Mucosa of descending colon (tissue), 3 donors: ENCODE measurements at regions not wholly inside any gene's neighbourhood (a gene's known extent, or its start where the extent isn't known, plus 50 kb on each side); places are given as distances from the start of the nearest gene placed in this dataset.

ENCODE experiments used
- ATAC-seq: fragments of 200-7000 bp; cut with Tn5 transposase; one replicate; pipeline ENCODE4 v1.9.1; 2020; ENCODE audit warnings: mild to moderate bottlenecking, moderate library complexity
- DNase-seq, 3 donors: peaks; one replicate each; pipeline ENCODE4 v3.0.0-alpha.2; 2020
- H3K36me3 ChIP-seq: fragments of 200-600 bp; one replicate; pipeline ENCODE4 v1.8.0; 2021; ENCODE audit warnings: low read depth, mild to moderate bottlenecking
- H3K4me1 ChIP-seq: fragments of 200-600 bp; one replicate; pipeline ENCODE4 v1.8.0; 2021; ENCODE audit warnings: low read depth, mild to moderate bottlenecking
- H3K4me3 ChIP-seq: fragments of 200-600 bp; one replicate; pipeline ENCODE4 v1.8.0; 2021; ENCODE audit warnings: mild to moderate bottlenecking
- H3K9me3 ChIP-seq: fragments of 200-600 bp; one replicate; pipeline ENCODE4 v1.8.0; 2021; ENCODE audit warnings: mild to moderate bottlenecking
- CTCF ChIP-seq: fragments of 200-600 bp; IDR thresholded peaks from one replicate; pipeline ENCODE4 v1.8.0; 2022; ENCODE audit warnings: antibody characterized with exemption, mild to moderate bottlenecking
- intact Hi-C, 2 donors: fragments of 100-400 bp; cut with DNase I in 1 of 2; cut with micrococcal nuclease in 1 of 2; formaldehyde crosslinking; loops; one replicate each; pipeline versions ENCODE4 v1.11.0 to v1.11.1; 2022; cut with DNase I, micrococcal nuclease
- donor health status: DM: no; HTN: no; CAD: no; lungs with moderate emphysema.
- donor health status: DM: no; HTN: no; CAD: no.
- donor health status: DM: no; HTN: yes; CAD: no.

GRCh38 chr17:55570391-55570790 is 59.1 kb upstream of the SMIM36 start:
- DNase-seq, result no peak
- intact Hi-C loops, result no loop called here
- H3K4me3 ChIP-seq, result no peak overlapping the region
- no peaks in the 10 kb centered on the region for H3K9me3 ChIP-seq
- no peaks in the 10 kb centered on the region for H3K36me3 ChIP-seq
- TF ChIP-seq CTCF, result no peak
- no peaks in the 10 kb centered on the region for H3K4me1 ChIP-seq
- ATAC-seq, result no peak

DNA sequence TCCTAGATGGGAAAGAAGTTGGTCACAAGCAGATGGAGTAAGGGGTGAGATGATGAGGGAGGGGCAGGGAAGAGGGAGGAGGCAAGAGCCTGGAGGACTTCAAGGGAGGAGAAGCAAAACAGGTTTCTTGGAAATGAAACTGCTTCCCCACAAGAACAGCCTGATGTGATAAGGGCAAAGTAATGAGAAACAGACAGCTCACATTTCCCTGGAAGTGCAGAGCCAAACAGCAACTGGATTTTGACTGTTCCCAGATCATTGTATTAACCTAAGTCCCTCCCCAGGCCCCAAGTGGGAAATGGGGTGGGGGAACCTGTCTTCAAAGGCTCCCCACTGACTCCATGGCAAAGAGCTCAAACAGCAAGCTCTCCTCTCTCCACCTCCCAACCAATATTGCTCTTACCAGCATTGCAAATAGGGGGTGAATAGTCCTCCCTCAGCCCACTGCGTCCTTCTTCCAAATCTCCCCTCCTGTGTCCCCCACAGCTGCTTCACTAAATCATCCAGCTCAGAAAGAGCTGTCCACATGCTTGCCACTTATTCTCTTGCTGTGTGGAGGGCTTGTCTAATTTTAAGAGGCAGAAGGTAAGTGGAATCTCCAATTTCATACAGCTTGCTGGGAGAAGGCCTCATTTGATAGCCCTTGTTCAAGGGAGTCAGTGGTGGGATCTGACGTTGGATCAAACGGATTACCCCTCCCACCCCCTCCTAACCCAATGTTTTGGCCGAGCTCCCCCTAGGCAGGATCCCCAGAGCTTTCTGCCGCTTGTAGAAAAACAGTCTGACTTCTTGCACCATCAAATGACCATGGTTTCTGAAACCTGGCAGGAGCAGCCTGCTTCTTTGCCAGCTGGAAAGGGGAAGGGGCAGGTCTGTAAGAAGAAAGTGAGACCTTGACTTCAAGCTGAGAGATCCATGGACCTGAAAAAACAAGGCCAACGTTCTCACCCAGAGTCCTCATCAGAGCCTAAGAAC is 56.3 kb upstream of the SMIM36 start:
- DNase-seq, result no peak
- no peaks in the 10 kb centered on the region for H3K9me3 ChIP-seq
- ATAC-seq, result peak; percentile 66
- H3K36me3 ChIP-seq, result no peaks in the 10 kb centered on the region
- no peaks in the 10 kb centered on the region for H3K4me1 ChIP-seq
- H3K4me3 ChIP-seq, result no peak overlapping the region
- intact Hi-C loops, result no loop called here
- TF ChIP-seq CTCF, result no peak

DNA sequence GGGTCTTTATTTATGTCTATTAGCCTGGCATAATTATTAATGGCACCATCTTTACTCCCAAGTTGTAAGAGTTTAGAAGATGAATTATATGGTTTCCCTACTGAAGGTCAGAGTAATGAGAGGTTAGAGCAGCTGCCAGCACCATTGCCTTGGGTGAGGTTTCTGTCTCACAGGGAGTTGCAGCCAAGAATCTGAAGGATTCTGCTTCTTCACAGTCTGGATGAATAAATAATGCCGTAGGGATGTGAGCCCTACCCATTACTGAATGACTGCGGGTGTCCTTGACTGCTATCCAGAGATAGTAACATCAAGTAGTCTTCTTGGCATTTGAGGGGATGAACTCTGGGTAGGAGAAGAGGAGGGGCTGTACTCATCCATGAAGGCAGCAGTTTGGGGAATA is 52.8 kb upstream of the SMIM36 start:
- DNase-seq (no peak), ATAC-seq (peak; percentile 17)
- intact Hi-C loops, result no loop called here
- no peak overlapping the region for H3K4me3 ChIP-seq
- no peaks in the 10 kb centered on the region for H3K36me3 ChIP-seq
- no peak for TF ChIP-seq CTCF
- H3K4me1 ChIP-seq, result no peaks in the 10 kb centered on the region
- no peaks in the 10 kb centered on the region for H3K9me3 ChIP-seq

DNA sequence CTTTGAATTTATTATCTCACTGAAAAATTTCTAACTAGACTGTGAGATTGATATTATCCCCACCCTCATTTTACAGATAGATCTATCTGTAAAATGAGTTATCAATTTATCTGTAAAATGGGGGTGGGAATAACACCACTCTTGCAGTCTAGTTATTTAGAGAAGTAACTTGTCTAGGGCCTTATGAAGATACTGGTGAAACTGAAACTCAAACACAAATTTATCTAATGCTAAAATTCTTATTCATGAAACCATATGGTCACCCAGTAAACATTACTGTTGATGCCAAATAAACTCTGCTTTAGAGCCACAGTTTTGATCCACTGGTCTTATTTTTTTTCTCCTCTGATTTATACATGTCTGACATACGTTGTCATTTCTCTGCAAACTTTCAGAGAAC is 52.1 kb upstream of the SMIM36 start:
- Histone ChIP-seq H3K4me1 (no peaks in the 10 kb centered on the region), H3K36me3 (no peaks in the 10 kb centered on the region), H3K4me3 (no peak overlapping the region), H3K9me3 (no peaks in the 10 kb centered on the region)
- no peak for TF ChIP-seq CTCF
- no peak for DNase-seq
- intact Hi-C loops, result no loop called here
- no peak for ATAC-seq

- Histone ChIP-seq H3K4me1 (no peaks in the 10 kb centered on the region), H3K4me3 (no peak overlapping the region), H3K9me3 (no peaks in the 10 kb centered on the region), H3K36me3 (no peaks in the 10 kb centered on the region)
- TF ChIP-seq CTCF, result no peak
- intact Hi-C loops, result no loop called here
- no peak for ATAC-seq
- no peak for DNase-seq
Observed at GRCh38 chr17:55561973-55562495, 50.8 kb upstream of the SMIM36 start.
